Tibial artery (tissue), 4 donors: ENCODE measurements at regions not wholly inside any gene's neighbourhood (a gene's known extent, or its start where the extent isn't known, plus 50 kb on each side); places are given as distances from the start of the nearest gene placed in this dataset.

ENCODE experiments used
- DNase-seq, 2 donors: peaks; one replicate each; pipeline ENCODE4 v3.0.0-alpha.2; 2019
- H3K27ac ChIP-seq, 2 donors: fragments of 200-600 bp; sonication (generic) in 1 of 2; 1 replicate in 1 of 2; 2 replicates in 1 of 2; pipeline ENCODE4 v1.5.1; 2018 to 2019; ENCODE audit warnings: mild to moderate bottlenecking in 1 of 2
- H3K27me3 ChIP-seq, 2 donors: fragments of 200-600 bp; sonication (generic) in 1 of 2; one replicate each; pipeline versions ENCODE4 v1.5.1 to v1.6.0; 2016 to 2019
- H3K36me3 ChIP-seq, 3 donors: fragments of 200-600 bp; sonication (generic) in 2 of 3; one replicate each; pipeline ENCODE4 v1.5.1; 2016 to 2019; ENCODE audit warnings: mild to moderate bottlenecking in 2 of 3
- H3K4me1 ChIP-seq, 4 donors: fragments of 200-600 bp; sonication (generic) in 2 of 4; 1 replicate in 3 of 4; 2 replicates in 1 of 4; pipeline ENCODE4 v1.5.1; 2016 to 2019
- H3K4me3 ChIP-seq, 2 donors: fragments of 200-600 bp; sonication (generic) in 1 of 2; 1 replicate in 1 of 2; 2 replicates in 1 of 2; pipeline ENCODE4 v1.5.1; 2018 to 2019; ENCODE audit warnings: mild to moderate bottlenecking in 2 of 2
- H3K9me3 ChIP-seq, 3 donors: fragments of 200-600 bp; sonication (generic) in 1 of 3; one replicate each; pipeline ENCODE4 v1.5.1; 2016 to 2019
- intact Hi-C: fragments of 100-400 bp; cut with DNase I; formaldehyde crosslinking; loops from one replicate; pipeline ENCODE4 v1.15.0; 2023; ENCODE audit warnings: low total_unique reads
- TF ChIP-seq, protein P1 (sequence below), 2 experiments: fragments of 200-600 bp in 1 of 2; fragments of 450-650 bp in 1 of 2; IDR thresholded peaks; one replicate each; pipeline ENCODE4 v1.5.1; 2017 to 2019; ENCODE audit warnings: antibody characterized with exemption in 2 of 2, mild to moderate bottlenecking in 1 of 2, moderate library complexity in 1 of 2

DNA sequence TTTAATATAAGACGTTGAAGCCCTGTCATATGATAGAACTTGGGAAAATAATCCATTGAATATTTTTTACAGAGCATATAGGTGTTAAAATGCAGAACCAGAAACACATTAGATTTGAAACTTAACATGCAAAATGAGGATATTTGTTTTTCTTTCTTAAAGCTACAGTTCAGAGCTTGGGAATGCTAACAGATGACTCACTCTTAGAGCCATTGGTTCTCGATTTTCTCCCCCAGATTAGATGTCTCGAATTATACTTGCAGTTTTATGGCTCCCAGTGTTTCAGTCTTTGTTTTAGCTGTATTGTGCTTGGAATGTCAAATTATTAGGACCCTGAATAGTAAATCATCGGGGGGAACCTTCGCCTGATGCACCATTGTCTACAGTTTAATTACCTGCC lies 575.7 kb upstream of the ZP4 start:
- H3K36me3 ChIP-seq: no peaks in the 10 kb centered on the region
- H3K4me1 ChIP-seq: no peaks in the 10 kb centered on the region
- TF ChIP-seq, protein P1, sequence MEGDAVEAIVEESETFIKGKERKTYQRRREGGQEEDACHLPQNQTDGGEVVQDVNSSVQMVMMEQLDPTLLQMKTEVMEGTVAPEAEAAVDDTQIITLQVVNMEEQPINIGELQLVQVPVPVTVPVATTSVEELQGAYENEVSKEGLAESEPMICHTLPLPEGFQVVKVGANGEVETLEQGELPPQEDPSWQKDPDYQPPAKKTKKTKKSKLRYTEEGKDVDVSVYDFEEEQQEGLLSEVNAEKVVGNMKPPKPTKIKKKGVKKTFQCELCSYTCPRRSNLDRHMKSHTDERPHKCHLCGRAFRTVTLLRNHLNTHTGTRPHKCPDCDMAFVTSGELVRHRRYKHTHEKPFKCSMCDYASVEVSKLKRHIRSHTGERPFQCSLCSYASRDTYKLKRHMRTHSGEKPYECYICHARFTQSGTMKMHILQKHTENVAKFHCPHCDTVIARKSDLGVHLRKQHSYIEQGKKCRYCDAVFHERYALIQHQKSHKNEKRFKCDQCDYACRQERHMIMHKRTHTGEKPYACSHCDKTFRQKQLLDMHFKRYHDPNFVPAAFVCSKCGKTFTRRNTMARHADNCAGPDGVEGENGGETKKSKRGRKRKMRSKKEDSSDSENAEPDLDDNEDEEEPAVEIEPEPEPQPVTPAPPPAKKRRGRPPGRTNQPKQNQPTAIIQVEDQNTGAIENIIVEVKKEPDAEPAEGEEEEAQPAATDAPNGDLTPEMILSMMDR (IDR thresholded peaks at IDR 0.05): no peak
- intact Hi-C loops: no loop called here
- no peak for DNase-seq
- H3K9me3 ChIP-seq: no peaks in the 10 kb centered on the region
- H3K27me3 ChIP-seq: no peaks in the 10 kb centered on the region
- H3K27ac ChIP-seq: no peak overlapping the region
- H3K4me3 ChIP-seq: no peak overlapping the region

DNA sequence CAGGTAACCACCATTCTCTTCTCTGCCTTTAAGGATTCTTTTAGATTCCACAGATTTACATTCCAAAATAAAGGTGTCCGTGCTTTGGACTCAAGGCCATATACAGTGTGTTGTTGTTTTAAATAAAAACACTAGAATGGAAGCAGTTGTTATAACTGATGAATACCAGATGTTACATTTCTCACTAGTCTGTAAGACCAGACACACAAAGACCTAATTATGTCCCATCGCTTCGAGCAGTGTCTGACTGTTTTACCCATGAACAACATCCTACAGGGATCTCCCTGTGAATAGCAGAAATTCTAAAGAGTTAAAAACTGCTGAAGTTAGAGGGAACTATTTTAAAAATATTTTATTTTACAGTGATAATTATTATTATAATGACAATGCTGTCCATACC lies 574.7 kb upstream of the ZP4 start:
- TF ChIP-seq, protein P1 (IDR thresholded peaks at IDR 0.05): no peak
- intact Hi-C loops: no loop called here
- H3K4me1 ChIP-seq: no peaks in the 10 kb centered on the region
- H3K4me3 ChIP-seq: no peak overlapping the region
- DNase-seq: no peak
- H3K27ac ChIP-seq: no peak overlapping the region
- no peaks in the 10 kb centered on the region for H3K9me3 ChIP-seq
- H3K36me3 ChIP-seq: no peaks in the 10 kb centered on the region
- no peaks in the 10 kb centered on the region for H3K27me3 ChIP-seq

DNA sequence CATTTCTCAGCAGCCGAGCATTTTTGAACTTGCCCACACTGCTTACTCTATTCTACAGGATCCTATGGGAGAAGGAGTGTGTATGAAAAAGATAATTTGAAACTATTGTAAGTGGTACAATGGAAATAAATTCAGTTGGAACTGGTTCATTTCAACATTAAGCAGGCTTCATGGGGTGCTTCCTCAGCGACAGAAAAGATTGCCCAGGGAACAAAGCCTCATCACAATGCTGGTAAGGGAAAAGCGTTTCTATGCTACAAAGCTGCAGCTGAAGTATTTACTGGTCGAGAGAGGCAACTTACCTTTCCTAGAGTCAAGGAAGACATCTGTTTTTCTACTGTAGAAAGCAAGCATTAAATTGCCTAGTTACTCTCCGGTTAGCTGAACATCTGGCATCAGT lies 568.2 kb upstream of the ZP4 start:
- H3K9me3 ChIP-seq: no peaks in the 10 kb centered on the region
- intact Hi-C loops: no loop called here
- TF ChIP-seq, protein P1 (IDR thresholded peaks at IDR 0.05): no peak
- no peak overlapping the region for H3K27ac ChIP-seq
- DNase-seq: no peak
- no peaks in the 10 kb centered on the region for H3K4me1 ChIP-seq
- no peak overlapping the region for H3K4me3 ChIP-seq
- no peaks in the 10 kb centered on the region for H3K27me3 ChIP-seq
- no peaks in the 10 kb centered on the region for H3K36me3 ChIP-seq

DNA sequence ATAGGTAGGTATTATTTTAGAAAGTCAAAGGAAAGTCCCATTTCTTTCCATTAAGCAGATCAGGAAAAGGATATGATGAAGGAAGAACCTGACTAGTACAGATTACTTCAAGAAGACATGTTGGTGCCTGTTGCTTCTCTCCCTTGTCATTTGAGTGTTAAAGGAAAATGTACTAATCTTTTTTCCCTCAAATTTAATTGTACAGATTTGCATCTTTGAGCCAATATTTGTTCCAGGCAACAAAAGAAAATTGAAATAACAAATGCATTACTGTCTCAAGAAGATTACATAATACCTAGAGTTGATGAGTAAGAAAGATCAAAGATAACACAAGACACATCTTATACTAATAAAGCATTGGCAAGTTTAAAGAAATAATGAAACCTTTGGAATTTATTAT lies 566.9 kb upstream of the ZP4 start:
- Histone ChIP-seq H3K27ac (no peak overlapping the region), H3K36me3 (no peaks in the 10 kb centered on the region), H3K4me3 (no peak overlapping the region), H3K4me1 (no peaks in the 10 kb centered on the region), H3K27me3 (no peaks in the 10 kb centered on the region), H3K9me3 (no peaks in the 10 kb centered on the region)
- intact Hi-C loops: no loop called here
- no peak for DNase-seq
- TF ChIP-seq, protein P1 (IDR thresholded peaks at IDR 0.05): no peak

DNA sequence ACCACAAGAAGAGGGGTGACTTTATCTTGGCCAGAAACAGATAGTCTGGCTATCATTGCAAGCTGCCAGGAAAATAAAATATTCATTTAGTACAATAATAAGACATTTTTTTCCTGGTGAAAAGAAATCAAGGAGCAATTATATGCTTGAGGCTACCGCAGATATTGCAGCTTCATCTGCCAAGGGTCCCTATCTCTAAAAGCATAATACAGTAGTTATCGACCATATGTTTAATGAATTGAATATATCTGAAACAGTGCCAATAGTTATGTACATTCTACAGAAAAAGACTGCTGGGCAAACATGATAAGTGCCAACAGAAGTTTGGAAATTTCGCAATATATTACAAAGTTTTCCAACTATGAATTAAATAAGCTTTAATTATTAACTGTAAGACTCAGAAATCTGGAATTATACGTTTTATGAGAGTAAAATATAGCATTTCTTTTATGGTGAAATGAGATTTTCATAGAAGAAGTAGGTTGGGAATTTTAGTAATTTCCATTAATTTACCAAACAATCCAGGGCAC lies 561.1 kb upstream of the ZP4 start:
- no peak overlapping the region for H3K4me3 ChIP-seq
- H3K36me3 ChIP-seq: no peaks in the 10 kb centered on the region
- no peaks in the 10 kb centered on the region for H3K9me3 ChIP-seq
- DNase-seq: no peak
- no peaks in the 10 kb centered on the region for H3K4me1 ChIP-seq
- no peaks in the 10 kb centered on the region for H3K27me3 ChIP-seq
- H3K27ac ChIP-seq: no peak overlapping the region
- intact Hi-C loops: no loop called here
- TF ChIP-seq, protein P1 (IDR thresholded peaks at IDR 0.05): no peak

DNA sequence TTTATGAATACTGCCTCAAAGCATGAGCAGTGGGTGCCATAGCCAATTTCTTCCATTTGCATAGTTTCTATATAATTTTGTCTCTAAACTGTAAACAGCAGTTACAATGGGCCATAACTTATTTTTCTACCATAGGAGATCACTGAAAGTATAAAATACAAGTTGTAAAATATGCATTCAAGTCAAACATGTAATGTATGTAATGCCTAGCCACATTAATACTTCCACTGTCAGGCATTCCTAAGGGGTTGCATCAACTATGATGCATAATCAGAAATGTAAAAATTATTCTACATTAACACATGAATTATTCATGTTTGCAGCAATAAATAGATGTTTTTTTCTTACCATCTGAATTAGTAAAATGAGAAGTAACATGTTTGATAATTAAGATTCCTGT lies 560.3 kb upstream of the ZP4 start:
- intact Hi-C loops: no loop called here
- TF ChIP-seq, protein P1 (IDR thresholded peaks at IDR 0.05): no peak
- H3K4me1 ChIP-seq: no peaks in the 10 kb centered on the region

More for the DNA sequence above, 560.3 kb upstream of the ZP4 start:
- Histone ChIP-seq H3K27me3 (no peaks in the 10 kb centered on the region), H3K36me3 (no peaks in the 10 kb centered on the region), H3K4me3 (no peak overlapping the region), H3K9me3 (no peaks in the 10 kb centered on the region), H3K27ac (no peak overlapping the region)
- DNase-seq: no peak
